Embryonic facial prominence (tissue), 1 donor: ENCODE measurements at regions not wholly inside any gene's neighbourhood (a gene's known extent, or its start where the extent isn't known, plus 50 kb on each side); places are given as distances from the start of the nearest gene placed in this dataset.

Experiments
- DNase-seq: peaks from one replicate; pipeline ENCODE4 v3.0.0-alpha.2; 2016; ENCODE audit errors: extremely low spot score

- no peak for DNase-seq
These were observed 141.5 kb downstream of the RRAGC start for GRCh38 chr1:38718031-38718430.

DNA sequence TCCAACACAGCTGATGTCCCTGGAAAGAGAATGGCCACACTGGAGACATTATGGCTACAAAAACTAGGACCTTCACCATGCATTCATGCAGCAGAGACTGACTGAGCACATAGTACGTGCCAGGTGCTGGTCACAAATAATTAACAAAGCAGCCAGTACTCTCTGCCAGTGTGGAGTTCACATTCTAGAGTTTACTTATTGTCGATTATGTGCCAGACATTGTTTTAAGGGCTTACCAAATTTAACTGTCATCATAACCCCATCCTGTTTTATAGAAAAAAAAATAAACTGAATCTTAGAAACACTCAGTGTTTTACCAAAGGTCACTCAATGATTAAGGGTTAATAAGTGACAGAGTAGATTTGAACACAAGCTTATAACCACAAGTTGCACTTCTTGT, 143.3 kb downstream of the RRAGC start:
- no peak for DNase-seq

- DNase-seq = no peak
These were observed 144.2 kb downstream of the RRAGC start for GRCh38 chr1:38715415-38715814.

DNA sequence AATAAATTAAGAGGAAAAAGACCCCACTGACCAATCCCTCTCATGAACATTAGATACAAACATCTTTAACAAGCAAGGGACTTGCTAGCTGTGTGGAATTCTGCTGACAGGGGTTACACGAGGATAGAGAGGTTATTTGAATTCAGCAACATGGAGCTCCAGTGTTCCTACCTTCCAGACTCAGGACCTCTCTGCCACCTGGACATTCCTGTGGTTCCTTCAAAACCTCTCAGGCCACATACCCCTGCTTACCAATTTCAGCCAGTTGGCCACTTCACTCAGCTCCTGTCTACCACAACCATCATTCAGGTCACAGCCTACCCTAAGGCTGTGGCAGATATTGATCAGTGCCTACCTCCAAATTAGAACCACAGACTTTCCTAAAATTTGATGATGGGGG, 147.5 kb downstream of the RRAGC start:
- DNase-seq = no peak

- no peak for DNase-seq
These were observed 150.8 kb downstream of the RRAGC start for GRCh38 chr1:38708701-38709258.

- DNase-seq = no peak
These were observed 158.5 kb downstream of the RRAGC start for GRCh38 chr1:38701088-38701487.

DNA sequence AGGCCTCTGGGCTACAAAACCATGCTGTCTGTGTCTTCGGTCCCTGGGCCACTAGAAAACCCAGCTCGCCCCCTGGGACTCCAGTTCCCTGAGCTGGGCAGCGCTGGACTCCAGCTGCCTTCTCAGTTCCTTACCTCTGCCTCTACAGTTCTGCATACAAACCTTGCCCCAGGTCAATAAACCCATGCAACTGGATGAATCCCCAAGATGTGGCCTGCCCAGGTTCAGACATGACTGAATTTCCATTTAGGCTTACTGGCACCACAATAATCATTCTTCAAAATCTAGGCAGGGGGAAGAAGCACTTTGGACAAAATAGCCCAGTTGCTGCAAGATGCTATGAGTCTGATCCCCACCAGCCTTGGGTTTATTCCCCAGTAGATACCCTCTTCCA, 159.5 kb downstream of the RRAGC start:
- no peak for DNase-seq

- DNase-seq = no peak
These were observed 160.1 kb downstream of the RRAGC start for GRCh38 chr1:38699330-38700076.

DNA sequence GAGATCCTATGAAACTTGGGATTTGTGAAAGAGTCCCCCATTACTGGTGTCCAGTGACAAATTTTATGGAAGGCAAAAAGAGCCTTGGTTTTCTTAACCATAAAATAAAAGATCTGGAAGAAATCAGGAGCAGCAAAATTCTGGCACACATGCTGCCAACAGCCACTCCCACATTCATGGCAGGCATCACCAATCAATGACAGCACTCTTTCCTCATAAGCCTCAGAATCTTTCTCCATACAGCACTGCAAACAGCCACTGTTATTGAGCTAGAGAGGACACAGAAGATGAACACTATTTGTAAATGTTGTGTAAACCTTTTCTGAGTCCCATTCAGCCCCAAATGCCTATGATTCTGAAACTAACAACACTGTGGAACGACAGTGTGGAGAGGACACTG, 162.2 kb downstream of the RRAGC start:
- DNase-seq = no peak

GRCh38 chr1:38696371-38696770, 163.2 kb downstream of the RRAGC start:
- DNase-seq = no peak

DNA sequence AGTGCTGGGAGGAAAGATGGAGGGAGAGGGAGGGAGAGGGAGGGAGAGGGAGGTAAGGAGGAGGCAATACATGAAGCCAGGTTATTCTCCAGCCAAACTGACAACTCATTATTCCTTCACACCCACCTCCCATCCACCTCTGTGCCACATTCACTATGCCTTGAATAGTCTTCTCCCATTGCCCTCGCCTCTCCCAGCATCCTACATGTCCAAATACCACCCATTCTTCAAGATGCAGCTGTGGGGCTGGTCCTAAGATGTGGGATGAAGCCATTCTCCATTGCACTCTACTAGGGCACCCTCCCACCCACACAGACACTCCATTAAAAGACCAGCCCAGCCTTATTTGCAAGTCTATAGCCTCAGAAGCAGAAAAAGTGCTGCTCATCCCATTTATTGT, 165.8 kb downstream of the RRAGC start:
- DNase-seq = no peak

DNA sequence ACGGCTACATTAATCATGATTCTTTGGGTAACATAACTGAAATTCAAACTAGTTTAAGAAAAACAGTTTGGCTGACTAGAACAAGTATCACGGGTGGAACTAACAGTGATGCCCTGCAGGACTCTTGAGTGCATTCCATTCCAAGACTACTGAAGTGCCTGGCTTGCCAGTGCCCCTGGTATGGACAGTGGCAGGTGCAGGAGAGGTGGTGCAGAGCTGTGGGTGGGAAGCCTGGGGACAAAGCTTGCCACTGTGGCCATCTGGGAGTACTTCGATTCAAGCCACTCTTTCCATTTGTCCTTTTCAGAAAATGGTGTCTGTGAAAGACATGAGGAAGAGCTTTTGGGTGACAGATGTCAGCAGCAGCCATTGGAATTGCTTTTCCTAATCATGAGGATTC, 166.5 kb downstream of the RRAGC start:
- DNase-seq = no peak

GRCh38 chr1:38690790-38691449, 168.7 kb downstream of the RRAGC start:
- DNase-seq = no peak

DNA sequence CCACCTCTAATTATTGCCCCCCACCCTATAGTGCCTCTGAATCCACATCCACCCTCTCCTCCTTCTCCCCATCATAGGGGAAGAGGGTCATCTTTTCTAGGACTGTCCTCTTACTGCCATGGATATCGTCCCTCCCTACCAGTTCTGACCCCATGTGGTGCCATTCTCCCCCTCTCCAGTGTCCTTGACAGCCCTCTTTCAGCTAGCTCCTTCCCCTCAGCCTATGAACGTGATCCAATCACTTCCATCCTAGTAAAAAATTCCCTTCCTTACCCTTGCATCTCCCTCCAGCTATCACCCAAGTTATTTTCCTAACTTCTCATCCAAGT, 172.7 kb downstream of the RRAGC start:
- no peak for DNase-seq

DNA sequence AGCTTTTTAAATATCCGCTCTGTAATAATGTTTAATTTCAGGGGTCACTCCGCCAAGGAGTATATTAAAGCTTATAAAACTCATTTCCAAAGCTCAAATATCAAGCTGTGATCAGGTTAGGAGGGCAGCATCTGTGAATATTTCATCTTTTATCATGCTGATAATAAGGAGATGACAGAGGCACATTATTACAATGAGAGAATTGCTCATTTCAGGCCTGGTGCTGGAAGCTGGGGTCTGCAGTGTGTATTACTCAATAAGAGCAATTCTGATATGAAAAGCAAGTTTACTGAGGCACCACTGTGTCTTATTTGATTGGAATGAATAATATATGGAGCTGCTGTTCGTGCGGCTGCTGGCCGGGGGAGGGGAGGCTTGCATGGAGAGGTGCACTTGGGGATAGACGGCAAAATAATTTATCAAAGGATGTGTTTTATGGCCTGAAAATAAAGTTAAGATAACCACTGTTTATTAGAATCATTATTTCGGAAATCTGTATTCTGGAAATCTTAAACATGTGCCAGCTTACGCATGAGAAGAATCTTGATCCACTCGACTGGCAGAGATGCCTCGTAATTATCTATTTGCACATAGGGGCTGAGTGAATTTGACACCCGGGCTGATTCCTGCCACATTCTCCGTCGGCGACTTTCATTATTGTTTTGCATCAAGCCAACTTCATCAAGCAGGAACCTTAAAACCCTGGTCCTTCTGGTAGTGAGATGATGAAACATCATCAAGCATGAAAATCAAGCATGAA, 173.2 kb downstream of the RRAGC start:
- no peak for DNase-seq

DNA sequence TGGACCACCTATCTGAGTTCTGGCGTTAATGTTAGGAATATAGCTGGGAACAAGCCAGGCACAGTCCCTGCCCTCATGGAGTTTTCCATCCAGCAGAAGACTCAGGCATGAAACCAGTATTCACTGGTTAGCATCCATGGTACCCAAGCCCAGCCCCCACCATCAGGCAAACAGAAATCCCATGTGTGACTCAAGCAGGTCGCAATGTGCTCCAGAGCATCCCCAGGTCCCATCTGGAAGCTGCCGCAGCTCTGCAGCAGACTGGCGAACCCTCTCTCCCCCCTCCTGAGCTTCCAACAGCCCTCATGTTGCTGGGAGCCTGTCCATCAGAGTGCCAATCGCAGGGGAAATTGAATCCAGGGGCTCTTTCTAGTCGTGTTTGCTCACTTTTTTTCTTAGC, 174.2 kb downstream of the RRAGC start:
- DNase-seq = no peak

- no peak for DNase-seq
These were observed 178.6 kb downstream of the RRAGC start for GRCh38 chr1:38680801-38681510.

- DNase-seq = no peak
These were observed 181.8 kb downstream of the RRAGC start for GRCh38 chr1:38677756-38678155.

DNA sequence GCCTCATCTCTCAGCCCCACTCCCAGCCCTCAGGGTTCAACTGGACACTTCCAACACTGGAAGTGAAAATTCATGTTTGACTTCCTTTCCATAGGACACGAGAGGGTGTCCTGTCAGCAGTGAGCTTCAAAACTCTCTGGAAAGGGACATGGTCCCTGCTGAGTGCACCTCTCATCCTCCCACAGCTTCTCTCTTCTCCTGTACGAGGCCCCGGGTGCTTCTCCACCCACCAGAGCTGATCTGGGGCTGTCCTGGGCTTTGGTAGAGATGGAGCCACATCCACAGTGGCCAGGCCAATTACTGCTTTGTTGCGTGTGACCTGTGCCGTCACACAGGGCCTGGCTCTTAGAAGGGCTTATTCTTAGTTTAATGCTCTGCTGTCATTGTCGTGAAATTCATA, 182.3 kb downstream of the RRAGC start:
- DNase-seq = no peak

DNA sequence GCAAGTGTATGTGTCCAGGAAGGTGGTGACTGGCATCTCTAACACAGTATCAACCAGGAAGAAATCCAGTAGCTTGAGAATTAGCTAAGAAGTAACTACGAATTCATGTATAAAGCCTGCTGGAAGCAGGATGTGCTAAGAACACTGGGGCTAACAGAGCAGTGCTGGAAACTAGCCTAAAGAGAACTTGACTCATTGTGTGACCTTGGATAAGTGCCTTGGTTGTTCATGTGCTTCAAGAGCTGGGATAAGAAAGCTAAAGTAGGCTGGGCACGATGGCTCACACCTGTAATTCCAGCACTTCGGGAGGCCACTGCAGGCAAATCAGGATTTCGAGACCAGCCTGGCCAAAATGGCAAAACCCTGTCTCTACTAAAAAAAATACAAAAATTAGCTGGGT, 186.9 kb downstream of the RRAGC start:
- no peak for DNase-seq

DNA sequence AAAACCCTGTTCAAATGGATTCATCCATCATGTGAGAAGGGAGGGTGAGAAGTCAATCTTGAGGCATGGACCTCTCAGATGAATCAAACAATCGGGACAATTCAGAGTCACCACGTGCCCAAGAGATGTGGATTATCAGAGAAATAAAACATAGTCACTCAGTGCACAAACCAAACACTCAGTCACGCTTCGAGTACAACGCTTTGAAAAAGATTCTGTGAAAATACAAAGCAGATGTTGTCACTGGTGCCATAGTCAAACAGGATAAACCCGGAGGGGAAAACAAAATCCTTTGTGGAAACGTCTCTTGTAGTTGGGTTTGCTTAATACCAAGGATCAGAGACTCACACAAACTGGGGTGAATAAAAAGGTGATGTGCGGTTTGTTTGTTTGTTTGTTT, 188.4 kb downstream of the RRAGC start:
- DNase-seq = no peak

DNA sequence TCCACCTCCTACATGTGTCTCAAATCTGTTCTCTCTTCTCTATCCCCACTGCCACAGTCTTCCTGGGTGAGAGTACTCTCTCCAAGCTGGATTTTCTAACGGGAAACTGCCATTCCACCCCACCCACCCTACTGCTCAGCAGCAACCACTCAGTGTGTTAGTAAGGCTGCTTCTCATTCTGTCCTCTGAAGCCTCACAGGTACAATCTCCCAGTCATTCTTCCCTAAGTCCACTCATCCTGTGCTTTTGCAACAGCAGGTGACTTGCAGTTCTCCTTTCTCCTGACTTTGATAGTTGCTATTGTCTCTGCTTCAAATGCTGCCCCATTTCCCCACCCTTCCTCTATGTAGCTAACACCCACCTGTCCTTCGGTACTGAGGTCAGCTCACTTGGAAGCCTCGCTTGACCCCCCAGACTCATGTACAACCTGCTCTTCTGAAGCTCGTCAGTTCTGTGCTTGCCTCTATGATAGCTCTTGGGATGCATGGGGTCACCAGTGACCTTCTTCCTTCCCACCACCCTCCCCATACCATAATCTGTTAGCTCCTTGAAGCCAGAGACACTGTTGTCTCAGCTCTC, 188.9 kb downstream of the RRAGC start:
- no peak for DNase-seq
